Fibroblast of mammary gland (primary cell): ENCODE measurements at regions not wholly inside any gene's neighbourhood (a gene's known extent, or its start where the extent isn't known, plus 50 kb on each side); places are given as distances from the start of the nearest gene placed in this dataset.

Source experiments
- DNase-seq: peaks from one replicate; pipeline ENCODE4 v3.0.0-alpha.2; 2010; ENCODE audit warnings: low read depth
- H3K4me3 ChIP-seq: 2 replicates; pipeline ENCODE4 v1.5.1; 2011; ENCODE audit warnings: low read depth, mild to moderate bottlenecking, low read length, moderate library complexity; ENCODE audit not compliant: control insufficient read depth
- TF ChIP-seq, protein P1 (sequence below): conservative IDR thresholded peaks from 2 replicates; pipeline ENCODE4 v1.5.1; 2011; ENCODE audit warnings: low read depth, low read length, inconsistent platforms; ENCODE audit not compliant: control insufficient read depth, insufficient read depth

GRCh38 chr4:62709618-62710252 is 1509.6 kb downstream of the ADGRL3 start:
- DNase-seq: peak; percentile 5
- H3K4me3 ChIP-seq: no peak overlapping the region
- TF ChIP-seq, protein P1, sequence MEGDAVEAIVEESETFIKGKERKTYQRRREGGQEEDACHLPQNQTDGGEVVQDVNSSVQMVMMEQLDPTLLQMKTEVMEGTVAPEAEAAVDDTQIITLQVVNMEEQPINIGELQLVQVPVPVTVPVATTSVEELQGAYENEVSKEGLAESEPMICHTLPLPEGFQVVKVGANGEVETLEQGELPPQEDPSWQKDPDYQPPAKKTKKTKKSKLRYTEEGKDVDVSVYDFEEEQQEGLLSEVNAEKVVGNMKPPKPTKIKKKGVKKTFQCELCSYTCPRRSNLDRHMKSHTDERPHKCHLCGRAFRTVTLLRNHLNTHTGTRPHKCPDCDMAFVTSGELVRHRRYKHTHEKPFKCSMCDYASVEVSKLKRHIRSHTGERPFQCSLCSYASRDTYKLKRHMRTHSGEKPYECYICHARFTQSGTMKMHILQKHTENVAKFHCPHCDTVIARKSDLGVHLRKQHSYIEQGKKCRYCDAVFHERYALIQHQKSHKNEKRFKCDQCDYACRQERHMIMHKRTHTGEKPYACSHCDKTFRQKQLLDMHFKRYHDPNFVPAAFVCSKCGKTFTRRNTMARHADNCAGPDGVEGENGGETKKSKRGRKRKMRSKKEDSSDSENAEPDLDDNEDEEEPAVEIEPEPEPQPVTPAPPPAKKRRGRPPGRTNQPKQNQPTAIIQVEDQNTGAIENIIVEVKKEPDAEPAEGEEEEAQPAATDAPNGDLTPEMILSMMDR: peak; percentile 38

GRCh38 chr4:62706423-62706822 is 1506.3 kb downstream of the ADGRL3 start:
- no peak for DNase-seq
- H3K4me3 ChIP-seq: no peak overlapping the region
- TF ChIP-seq, protein P1: no peak

DNA sequence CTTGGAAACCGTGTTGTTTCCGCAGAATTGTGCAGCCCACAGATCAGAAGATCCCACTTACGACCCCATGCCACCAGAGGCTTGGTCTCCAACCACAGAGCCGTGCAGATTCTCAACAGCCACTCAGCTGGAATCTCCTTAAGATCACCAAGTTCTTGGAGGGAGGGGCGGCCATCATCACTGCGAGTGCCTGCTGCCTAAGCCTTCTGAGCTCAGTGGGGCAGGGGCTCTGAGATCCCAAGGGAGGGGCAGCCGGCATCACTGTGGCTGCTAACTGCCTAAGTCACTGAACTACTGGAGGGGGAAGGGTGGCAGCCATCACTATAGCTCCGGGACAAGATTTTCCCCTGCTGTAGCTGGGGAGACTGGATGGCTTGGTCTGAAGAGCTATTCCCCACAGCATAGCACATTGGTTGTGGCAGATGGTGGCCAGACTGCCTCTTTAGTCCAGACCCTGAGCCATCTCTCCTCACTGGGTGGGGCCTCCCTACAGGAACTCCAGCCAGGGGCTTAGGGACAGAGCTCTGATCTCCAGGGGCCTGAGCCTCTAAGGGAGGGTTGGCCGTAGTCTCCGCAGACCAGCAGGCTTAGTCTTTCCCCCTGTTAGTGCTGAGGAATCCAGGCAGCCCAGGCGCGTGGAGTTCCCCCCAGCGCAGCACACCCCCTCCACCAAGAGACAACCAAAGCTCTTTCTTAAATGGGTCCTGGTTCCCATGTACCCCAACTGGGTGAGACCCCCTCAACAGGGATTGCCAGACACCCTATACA is 1483.9 kb downstream of the ADGRL3 start:
- TF ChIP-seq, protein P1: no peak
- DNase-seq: no peak

GRCh38 chr4:62676962-62677361 is 1476.8 kb downstream of the ADGRL3 start:
- no peak overlapping the region for H3K4me3 ChIP-seq
- TF ChIP-seq, protein P1: no peak
- no peak for DNase-seq

More for the DNA sequence above, 1483.9 kb downstream of the ADGRL3 start:
- H3K4me3 ChIP-seq: no peak overlapping the region

DNA sequence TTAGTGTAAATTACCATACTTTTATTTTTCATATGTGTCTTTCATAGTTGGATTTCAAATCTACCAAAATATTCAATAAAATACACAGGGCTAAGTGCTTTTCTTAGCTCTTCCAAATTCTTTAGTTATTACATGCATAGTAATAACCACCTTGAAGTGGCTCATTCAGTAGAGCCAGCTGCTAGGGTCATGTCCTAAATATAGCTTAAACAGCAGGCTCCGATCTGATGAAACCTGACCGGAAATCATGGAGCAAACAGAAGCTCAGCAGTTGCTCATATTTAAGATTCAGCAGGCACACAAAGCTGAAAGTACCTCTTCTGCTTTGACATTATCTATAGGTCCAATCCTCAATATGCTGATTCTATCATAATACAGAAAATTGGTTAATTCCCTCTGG is 1470.4 kb downstream of the ADGRL3 start:
- no peak overlapping the region for H3K4me3 ChIP-seq
- no peak for DNase-seq
- TF ChIP-seq, protein P1: no peak

GRCh38 chr4:62661821-62662220 is 1461.7 kb downstream of the ADGRL3 start:
- TF ChIP-seq, protein P1: no peak
- DNase-seq: no peak
- no peak overlapping the region for H3K4me3 ChIP-seq
